DLD1 (cell line): ENCODE measurements at regions not wholly inside any gene's neighbourhood (a gene's known extent, or its start where the extent isn't known, plus 50 kb on each side); places are given as distances from the start of the nearest gene placed in this dataset.
"Not testable (repeated sequence)": the region's sequence is repeated elsewhere in the genome, so short reads cannot be mapped to it uniquely, and the experiment has no call there.

ENCODE experiments used
- in situ Hi-C: cut with HindIII; loops from 2 replicates; pipeline ENCODE4 v1.10.0; 2017; ENCODE audit warnings: low sequenced_read_pairs

DNA sequence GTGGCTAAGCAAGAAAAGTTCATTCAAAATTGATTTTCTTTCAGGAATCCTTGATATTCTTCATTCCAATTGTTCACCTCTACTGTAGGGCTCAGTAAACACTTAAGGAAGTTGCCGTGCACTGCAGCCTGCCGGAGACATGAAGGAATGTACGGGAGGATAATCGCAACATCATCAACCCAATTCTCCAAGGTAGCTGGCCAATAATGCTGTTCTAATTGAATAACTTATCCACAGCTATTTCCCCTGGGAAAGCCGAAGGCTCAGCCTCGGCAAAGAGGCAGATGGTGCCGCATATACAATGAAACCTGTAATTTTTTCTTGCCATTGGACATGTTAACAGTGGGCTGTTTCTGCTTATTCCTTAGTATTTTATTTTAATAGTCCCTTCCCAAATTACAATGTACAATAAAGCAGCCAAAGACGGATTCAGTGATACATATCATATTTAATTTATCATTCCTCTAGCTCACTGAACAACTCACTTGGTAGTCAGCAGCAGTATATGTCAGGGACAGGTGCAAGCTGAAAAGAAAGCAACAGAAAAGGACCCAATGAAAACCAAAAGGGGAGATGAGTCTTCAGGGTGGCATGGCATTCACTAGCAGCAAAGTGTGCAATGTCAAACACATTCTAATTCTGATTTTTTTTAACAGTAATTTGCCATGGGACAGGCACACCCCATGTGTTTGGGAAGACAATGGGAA lies 420.5 kb upstream of the KLF12 start:
- in situ Hi-C loops = no loop called here

DNA sequence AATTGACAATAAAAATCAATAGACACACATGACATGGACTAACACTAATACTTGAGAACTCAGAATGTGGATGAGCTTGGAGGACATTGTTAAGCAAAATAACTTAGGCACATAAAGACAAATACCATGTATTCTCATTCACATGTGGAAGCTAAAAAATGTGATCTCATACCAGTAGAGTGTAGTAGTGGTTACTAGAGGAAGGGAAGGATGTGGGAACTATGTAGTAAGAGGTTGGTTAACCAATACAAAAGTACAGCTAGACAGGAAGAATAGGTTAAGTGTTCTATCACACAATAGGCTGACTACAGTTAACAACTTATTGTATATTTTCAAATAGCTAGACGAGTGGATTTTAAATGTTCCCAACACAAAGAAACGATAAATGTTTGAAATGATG lies 415.8 kb upstream of the KLF12 start:
- in situ Hi-C loops = no loop called here

DNA sequence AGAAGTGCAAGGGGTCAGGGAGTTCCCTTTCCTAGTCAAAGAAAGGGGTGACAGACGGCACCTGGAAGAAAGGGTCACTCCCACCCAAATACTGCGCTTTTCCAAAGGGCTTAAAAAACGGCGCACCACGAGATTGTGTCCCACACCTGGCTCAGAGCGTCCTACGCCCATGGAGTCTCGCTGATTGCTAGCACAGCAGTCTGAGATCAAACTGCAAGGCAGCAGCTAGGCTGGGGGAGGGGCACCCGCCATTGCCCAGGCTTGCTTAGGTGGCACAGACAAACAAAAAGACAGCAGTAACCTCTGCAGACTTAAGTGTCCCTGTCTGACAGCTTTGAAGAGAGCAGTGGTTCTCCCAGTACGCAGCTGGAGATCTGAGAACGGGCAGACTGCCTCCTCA lies 402.4 kb upstream of the KLF12 start:
- in situ Hi-C loops = not testable (repeated sequence)

GRCh38 chr13:74533226-74533625 lies 399.0 kb upstream of the KLF12 start:
- in situ Hi-C loops = no loop called here

GRCh38 chr13:74530011-74530410 lies 395.8 kb upstream of the KLF12 start:
- in situ Hi-C loops = no loop called here

DNA sequence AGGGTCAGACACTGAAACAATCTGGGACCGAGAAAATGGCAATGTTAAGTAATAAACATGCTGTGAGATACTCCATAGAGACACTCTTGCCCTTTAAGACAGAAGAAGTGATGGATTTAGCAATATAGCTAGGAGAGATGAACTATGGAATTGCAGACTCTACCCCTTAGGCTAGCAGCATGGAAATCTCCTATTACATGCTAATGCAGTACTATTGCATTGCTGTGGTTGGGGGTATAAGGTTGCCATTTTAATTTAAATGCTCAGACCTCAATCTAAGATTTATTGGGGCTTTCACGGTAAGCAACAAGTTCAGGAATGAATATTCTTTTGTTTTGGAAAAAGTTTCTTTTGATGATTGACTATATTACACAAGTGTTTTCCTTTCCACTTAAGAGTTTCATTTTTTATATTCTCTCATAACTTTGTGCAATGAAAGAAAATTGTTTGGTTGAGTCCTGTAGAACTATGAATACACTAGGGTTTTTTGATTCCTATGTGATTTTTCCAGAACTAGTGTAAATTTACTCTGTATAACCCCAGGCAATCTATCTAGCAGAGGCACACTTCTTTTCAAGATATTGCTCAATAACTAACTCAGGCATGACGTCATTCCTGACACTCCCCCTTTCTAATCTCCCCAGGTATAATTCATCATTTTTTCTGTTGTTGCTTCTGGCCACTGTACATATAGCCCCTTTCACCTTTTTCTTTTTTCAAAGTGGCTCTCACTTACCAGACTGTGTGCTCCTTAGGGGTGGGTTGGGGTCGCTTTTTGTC lies 394.7 kb upstream of the KLF12 start:
- in situ Hi-C loops = no loop called here

DNA sequence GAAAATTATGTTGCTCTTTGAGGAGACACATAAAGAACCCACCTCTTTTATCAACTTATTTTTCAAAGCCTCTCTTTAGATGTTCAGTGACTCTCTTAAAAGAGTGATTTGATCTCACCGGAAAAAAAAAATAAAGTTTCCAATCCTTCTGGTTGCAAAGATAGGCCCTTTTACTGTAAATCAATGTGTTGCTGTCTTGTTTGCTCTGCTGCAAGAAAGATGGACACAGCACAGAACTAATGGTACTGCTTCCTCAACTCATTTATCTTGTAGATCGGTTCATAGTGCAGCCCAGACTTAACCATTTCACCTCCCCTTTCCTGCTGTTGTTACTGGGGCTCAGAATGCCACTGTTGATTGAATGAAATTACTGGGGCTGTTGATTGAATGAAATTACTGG lies 388.9 kb upstream of the KLF12 start:
- in situ Hi-C loops = no loop called here

DNA sequence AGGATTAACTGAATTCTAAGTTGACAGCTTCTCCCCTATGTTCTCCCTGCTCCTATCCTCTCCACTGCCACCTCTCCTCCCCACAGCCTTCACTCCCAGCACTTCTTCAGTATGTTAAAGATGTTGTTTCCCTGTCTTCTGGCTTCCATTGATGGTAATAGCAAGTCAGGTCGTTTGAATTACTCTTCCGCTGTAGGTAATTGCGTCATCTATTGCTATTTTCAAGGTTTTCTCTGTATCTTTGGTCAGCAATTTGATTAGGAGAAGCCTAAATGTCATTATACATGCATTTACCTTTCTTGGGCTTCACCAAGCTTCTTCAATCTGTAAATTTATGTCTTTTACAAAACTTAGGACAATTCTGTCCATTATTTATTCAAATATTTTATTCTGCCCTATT lies 377.3 kb upstream of the KLF12 start:
- in situ Hi-C loops = no loop called here

DNA sequence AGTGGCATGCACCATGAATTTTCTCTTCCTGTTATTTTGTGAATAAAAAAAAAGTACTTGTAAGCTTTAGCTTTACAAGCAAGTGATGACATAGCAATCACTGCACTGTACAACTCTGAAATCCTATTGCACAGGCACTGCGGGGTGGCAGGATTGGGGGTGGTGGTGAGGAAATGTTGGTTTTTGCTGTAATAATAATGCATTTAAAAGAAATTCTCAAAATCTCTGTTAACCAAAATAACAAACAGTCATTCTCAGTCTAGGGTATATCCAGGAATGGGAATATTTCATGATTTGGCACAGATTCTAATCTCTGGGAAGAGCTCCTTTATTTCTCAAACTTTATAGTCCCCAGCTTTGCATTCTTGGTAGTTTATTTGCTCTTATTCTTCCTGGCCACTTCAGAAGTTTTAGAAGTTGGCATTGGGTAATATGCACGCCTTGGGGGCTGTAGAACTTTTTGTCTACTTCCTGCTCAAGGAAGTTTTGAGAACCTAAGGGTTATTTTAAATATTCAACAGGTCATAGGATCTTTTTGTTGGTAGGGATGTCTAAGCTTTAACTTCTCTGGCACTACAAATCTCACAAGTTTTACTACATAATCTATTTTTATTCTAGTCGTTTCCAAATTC lies 353.0 kb upstream of the KLF12 start:
- in situ Hi-C loops = no loop called here

DNA sequence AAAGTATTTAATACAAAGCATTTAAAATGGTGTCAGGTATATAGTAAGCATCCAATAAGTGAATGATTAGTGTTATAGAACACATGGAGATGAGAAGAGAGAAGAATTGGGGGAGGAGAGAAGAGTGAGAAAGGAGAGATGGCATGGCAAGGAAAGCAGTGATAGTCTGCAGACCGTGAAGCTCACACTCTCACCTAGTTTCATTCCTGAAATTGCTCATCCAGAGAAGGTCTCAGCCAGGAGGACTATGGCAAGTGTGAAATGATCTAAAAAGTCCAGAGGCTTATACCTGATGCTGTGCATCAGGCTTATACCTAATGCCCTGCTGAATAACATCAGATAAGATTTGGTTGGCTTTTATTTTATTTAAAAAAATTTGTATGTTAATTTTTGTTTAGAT lies 351.6 kb upstream of the KLF12 start:
- in situ Hi-C loops = no loop called here

DNA sequence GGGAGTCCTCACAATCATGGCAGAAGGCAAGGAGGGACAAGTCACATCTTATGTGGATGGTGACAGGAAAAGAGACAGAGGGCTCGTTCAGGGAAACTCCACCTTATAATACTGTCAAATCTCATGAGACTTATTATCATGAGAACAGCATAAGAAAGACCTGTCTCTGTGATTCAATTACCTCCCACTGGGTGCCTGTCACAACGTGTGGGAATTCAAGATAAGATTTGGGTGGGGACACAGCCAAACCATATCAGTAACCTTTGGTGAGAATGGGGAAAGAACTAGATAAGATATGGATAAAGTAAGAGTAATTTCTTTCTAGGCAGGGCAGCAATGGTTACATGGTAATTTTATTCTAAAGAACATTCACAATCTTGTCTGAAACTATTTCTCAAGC lies 344.9 kb upstream of the KLF12 start:
- in situ Hi-C loops = no loop called here

- in situ Hi-C loops = no loop called here
Measured at GRCh38 chr13:74476788-74477187, 342.6 kb upstream of the KLF12 start.

DNA sequence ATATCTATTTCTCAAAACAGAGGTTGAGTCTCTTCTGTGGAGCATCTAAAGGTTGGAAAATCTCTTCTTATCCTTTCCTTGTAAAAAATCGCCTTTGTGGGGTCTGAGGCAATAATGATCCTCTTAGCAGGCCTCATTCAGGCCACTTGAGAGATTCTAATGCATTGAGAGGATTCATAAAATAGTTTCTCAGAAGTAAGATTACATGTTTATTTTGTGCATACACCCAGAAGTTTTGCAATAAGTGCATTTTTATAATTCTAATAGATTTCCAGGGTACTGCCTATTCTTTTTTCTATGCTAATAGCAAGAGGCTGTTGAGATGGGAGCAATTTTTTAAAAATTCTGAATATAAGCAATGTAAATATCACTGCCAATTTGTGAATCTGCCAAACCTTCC lies 342.2 kb upstream of the KLF12 start:
- in situ Hi-C loops = no loop called here

DNA sequence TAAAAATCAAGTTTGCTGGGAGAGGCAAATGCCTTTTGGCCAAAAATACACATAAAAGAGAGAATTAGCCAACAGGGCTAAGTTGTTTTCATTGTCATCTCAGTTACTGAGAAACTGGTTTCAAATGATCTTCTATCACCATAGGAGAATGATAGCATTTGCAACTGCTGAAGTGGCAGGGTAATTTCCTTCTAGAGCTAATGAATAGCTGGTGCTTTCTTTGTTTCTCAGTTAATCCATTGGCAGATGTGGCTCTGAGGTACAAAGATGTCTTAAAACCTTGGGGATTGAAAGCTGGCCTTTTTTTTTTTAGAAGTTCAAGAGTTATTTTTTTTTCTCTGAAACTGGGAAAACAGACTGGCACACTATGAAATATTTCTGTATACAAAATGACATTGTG lies 332.7 kb upstream of the KLF12 start:
- in situ Hi-C loops = no loop called here

DNA sequence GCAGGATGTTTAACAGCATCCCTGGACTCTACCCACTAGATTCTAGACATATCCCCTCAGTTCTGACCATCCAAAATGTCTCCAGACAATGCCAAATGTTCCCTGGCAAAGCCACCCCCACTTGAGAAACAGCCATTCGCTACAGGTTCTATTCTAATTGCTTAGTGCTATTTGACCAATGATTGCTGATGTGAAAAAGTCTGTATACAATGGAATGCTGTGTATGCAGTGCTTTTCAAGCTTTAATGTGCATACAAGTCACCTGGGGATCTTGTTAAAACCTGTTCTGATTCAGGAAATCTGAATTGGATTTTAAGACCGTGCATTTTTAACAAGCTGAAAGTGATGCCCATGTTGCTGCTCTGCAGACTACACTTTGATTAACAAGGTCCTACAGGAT lies 331.8 kb upstream of the KLF12 start:
- in situ Hi-C loops = no loop called here

- in situ Hi-C loops = no loop called here
Measured at GRCh38 chr13:74465271-74465670, 331.1 kb upstream of the KLF12 start.

GRCh38 chr13:74464670-74465069 lies 330.5 kb upstream of the KLF12 start:
- in situ Hi-C loops = no loop called here

- in situ Hi-C loops = no loop called here
Measured at GRCh38 chr13:74461011-74461410, 326.8 kb upstream of the KLF12 start.

DNA sequence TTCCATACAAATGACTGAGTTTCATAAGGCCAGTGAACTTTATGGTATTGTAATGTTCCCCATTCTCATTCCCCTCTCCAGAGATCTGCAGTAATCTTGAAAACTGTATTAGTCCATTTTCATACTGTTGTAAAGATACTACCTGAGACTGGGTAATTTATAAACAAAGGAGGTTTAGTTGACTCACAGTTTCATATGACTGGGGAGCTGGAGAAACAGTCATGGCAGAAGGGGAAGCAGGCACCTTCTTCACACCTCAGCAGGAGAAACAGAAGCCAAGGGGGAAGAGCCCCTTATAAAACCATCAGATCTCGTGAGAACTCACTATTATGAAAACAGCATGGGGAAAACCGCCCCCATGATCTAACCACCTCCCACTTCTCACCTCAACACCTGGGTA lies 318.7 kb upstream of the KLF12 start:
- in situ Hi-C loops = no loop called here

DNA sequence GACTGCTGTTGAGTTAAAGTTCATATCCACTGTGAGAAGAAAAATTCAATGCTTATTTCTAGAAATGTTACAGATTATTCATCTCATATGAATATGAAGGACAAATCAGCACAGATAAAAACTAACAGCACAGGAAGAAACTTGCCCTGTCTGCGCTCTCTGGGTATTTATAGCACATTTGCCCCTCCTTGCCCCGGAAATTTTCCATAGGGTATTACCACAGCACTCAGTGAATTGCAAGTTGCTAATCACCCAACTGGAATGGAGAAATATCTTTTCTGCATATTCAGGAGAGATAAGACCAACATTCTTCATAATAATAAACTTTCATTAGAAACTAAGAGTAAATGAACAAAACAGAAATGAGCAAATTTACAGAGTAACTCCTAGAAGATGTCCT lies 318.0 kb upstream of the KLF12 start:
- in situ Hi-C loops = no loop called here

GRCh38 chr13:74450964-74451363 lies 316.8 kb upstream of the KLF12 start:
- in situ Hi-C loops = no loop called here

DNA sequence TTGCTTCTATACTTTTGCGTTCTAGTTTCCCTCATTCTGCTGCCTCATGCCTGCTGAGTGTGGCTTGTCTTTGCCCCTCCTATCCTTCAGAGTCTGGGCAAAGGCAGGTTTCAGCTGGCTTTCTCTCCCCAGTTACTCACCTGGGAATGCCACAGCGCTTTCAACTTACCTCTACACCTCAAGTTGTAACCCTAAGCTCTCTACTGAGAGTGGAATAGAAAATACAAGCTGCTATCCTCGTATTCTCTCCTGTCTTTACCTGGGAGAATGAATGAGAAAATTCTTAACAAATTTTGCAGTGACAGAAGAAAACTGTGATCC lies 316.3 kb upstream of the KLF12 start:
- in situ Hi-C loops = no loop called here
